ENCODE measurements at regions not wholly inside any gene's neighbourhood (a gene's known extent, or its start where the extent isn't known, plus 50 kb on each side); places are given as distances from the start of the nearest gene placed in this dataset.

- no peak for ATAC-seq
- no peaks in the 10 kb centered on the region; the same call in 2 of the 3 replicates for H3K4me1 Mint-ChIP-seq
- TF ChIP-seq CREB1 (CRISPR knock-in tag; IDR thresholded peaks at IDR 0.05; ENCODE audit: low read depth), result no peak
- no peak for TF ChIP-seq ZNF114 (CRISPR knock-in tag; IDR thresholded peaks at IDR 0.05)
- no peak for TF ChIP-seq EZH2 (IDR thresholded peaks at IDR 0.05; ENCODE audit: low read depth, unreplicated experiment)
- TF ChIP-seq NANOG (IDR thresholded peaks at IDR 0.05; ENCODE audit: borderline replicate concordance), result no peak
- no peak for TF ChIP-seq EZH2phosphoT487 (IDR thresholded peaks at IDR 0.05; ENCODE audit: unreplicated experiment)
- TF ChIP-seq POLR2AphosphoS5 (IDR thresholded peaks at IDR 0.05; ENCODE audit: low read depth), result no peak
- no peak for TF ChIP-seq JUNB (IDR thresholded peaks at IDR 0.05; ENCODE audit: unreplicated experiment)
Measured at GRCh38 chr5:116911074-116911473, 336.5 kb upstream of the SEMA6A start.

GRCh38 chr5:116908537-116908936 is 333.9 kb upstream of the SEMA6A start:
- DNase-seq (ENCODE audit: low spot score), result no peak
- Histone ChIP-seq H3K9me2 (ENCODE audit: insufficient read depth) (peaks cover 9% of the 10 kb centered on the region), H3K27ac (ENCODE audit: low read depth) (no peak overlapping the region), H2AFZ (peak overlapping the region; percentile 72; the same call in 1 of the 2 replicates), H3K4me1 (ENCODE audit: insufficient read depth) (peaks cover 10% of the 10 kb centered on the region; the same call in 1 of the 2 replicates), H3K36me3 (ENCODE audit: insufficient read depth) (no peaks in the 10 kb centered on the region), H3K4me3 (no peak overlapping the region), H3K4me2 (no peak overlapping the region), H3K79me2 (replicated peaks; ENCODE audit: insufficient read depth) (no peaks in the 10 kb centered on the region), H3K27me3 (ENCODE audit: insufficient read depth) (no peaks in the 10 kb centered on the region), H4K20me1 (replicated peaks; ENCODE audit: insufficient read depth) (no peaks in the 10 kb centered on the region), H3F3A (replicated peaks; ENCODE audit: low read depth) (no peaks in the 10 kb centered on the region)
- ATAC-seq, result no peak
- H3K9me3 Mint-ChIP-seq, result no peaks in the 10 kb centered on the region
- H3K27ac Mint-ChIP-seq, result no peak overlapping the region
- TF ChIP-seq ETS1 (IDR thresholded peaks at IDR 0.05) (no peak), CREB1 (CRISPR knock-in tag; IDR thresholded peaks at IDR 0.05; ENCODE audit: low read depth) (no peak), STAT1 (IDR thresholded peaks at IDR 0.05; ENCODE audit: unreplicated experiment) (no peak)
- peaks cover 2% of the 10 kb centered on the region for H3K27me3 Mint-ChIP-seq (ENCODE audit: insufficient read depth, low read depth, poor library complexity)
- H3K4me3 Mint-ChIP-seq, result no peak overlapping the region
- H3K36me3 Mint-ChIP-seq (ENCODE audit: low read depth), result no peaks in the 10 kb centered on the region; the same call in 2 of the 3 replicates
- no peaks in the 10 kb centered on the region for H3K4me1 Mint-ChIP-seq

More at GRCh38 chr5:116911074-116911473, 336.5 kb upstream of the SEMA6A start:
- H3K9me3 Mint-ChIP-seq, result no peaks in the 10 kb centered on the region
- no peaks in the 10 kb centered on the region; the same call in 2 of the 3 replicates for H3K36me3 Mint-ChIP-seq (ENCODE audit: low read depth)
- no peak overlapping the region for H3K4me3 Mint-ChIP-seq
- no peaks in the 10 kb centered on the region for H4K20me1 ChIP-seq (replicated peaks; ENCODE audit: insufficient read depth)
- no peaks in the 10 kb centered on the region for H3K27me3 ChIP-seq (ENCODE audit: insufficient read depth)
- no peak overlapping the region for H3K4me3 ChIP-seq
- peaks cover 10% of the 10 kb centered on the region; the same call in 1 of the 2 replicates for H3K4me1 ChIP-seq (ENCODE audit: insufficient read depth)
- no peak overlapping the region for H3K27ac Mint-ChIP-seq
- H2AFZ ChIP-seq, result 0 out of 2 replicates have a peak overlapping the region, but pooled peaks have one; percentile 52
- H3F3A ChIP-seq (replicated peaks; ENCODE audit: low read depth), result no peaks in the 10 kb centered on the region
- peaks cover 2% of the 10 kb centered on the region for H3K27me3 Mint-ChIP-seq (ENCODE audit: insufficient read depth, low read depth, poor library complexity)
- DNase-seq (ENCODE audit: low spot score), result no peak
- H3K27ac ChIP-seq (ENCODE audit: low read depth), result no peak overlapping the region
- H3K9me2 ChIP-seq (ENCODE audit: insufficient read depth), result peaks cover 25% of the 10 kb centered on the region
- no peaks in the 10 kb centered on the region for H3K36me3 ChIP-seq (ENCODE audit: insufficient read depth)
- H3K79me2 ChIP-seq (replicated peaks; ENCODE audit: insufficient read depth), result no peaks in the 10 kb centered on the region
- H3K4me2 ChIP-seq, result no peak overlapping the region

- Mint-ChIP-seq H3K4me1 (no peaks in the 10 kb centered on the region), H3K27me3 (ENCODE audit: insufficient read depth, low read depth, poor library complexity) (peaks cover 2% of the 10 kb centered on the region), H3K4me3 (no peak overlapping the region), H3K36me3 (ENCODE audit: low read depth) (no peaks in the 10 kb centered on the region), H3K27ac (no peak overlapping the region), H3K9me3 (no peaks in the 10 kb centered on the region; the same call in 2 of the 3 replicates)
- ATAC-seq, result no peak
- Histone ChIP-seq H3K4me2 (no peak overlapping the region), H3K4me3 (no peak overlapping the region), H4K20me1 (replicated peaks; ENCODE audit: insufficient read depth) (no peaks in the 10 kb centered on the region), H3K27ac (ENCODE audit: low read depth) (no peak overlapping the region), H2AFZ (peak overlapping the region; percentile 80), H3K27me3 (ENCODE audit: insufficient read depth) (no peaks in the 10 kb centered on the region), H3F3A (replicated peaks; ENCODE audit: low read depth) (no peaks in the 10 kb centered on the region), H3K4me1 (ENCODE audit: insufficient read depth) (peaks cover 5% of the 10 kb centered on the region; the same call in 1 of the 2 replicates), H3K79me2 (replicated peaks; ENCODE audit: insufficient read depth) (no peaks in the 10 kb centered on the region), H3K9me2 (ENCODE audit: insufficient read depth) (no peaks in the 10 kb centered on the region; the same call in 1 of the 2 replicates), H3K36me3 (ENCODE audit: insufficient read depth) (no peaks in the 10 kb centered on the region)
- no peak for DNase-seq (ENCODE audit: low spot score)
- TF ChIP-seq CREB1 (CRISPR knock-in tag; IDR thresholded peaks at IDR 0.05; ENCODE audit: low read depth), result no peak
- no peak for TF ChIP-seq ZNF462 (CRISPR knock-in tag; IDR thresholded peaks at IDR 0.05)
- TF ChIP-seq ZNF114 (CRISPR knock-in tag; IDR thresholded peaks at IDR 0.05), result no peak
Measured at GRCh38 chr5:116905885-116906284, 331.3 kb upstream of the SEMA6A start.

Data from GM23338 (cell line).